GM21576 (cell line): ENCODE measurements at regions not wholly inside any gene's neighbourhood (a gene's known extent, or its start where the extent isn't known, plus 50 kb on each side); places are given as distances from the start of the nearest gene placed in this dataset.

Source experiments
- ATAC-seq: cut with Tn5 transposase; IDR thresholded peaks from one replicate; pipeline ENCODE4 v1.9.1; 2021; ENCODE audit warnings: mild to moderate bottlenecking, moderate library complexity; ENCODE audit not compliant: unreplicated experiment

GRCh38 chr2:2823061-2823753, 492.1 kb upstream of the MYT1L start:
- no peak for ATAC-seq

- ATAC-seq, result no peak
These were observed 491.1 kb upstream of the MYT1L start for GRCh38 chr2:2822143-2822542.

- no peak for ATAC-seq
These were observed 481.6 kb upstream of the MYT1L start for GRCh38 chr2:2812648-2813047.

DNA sequence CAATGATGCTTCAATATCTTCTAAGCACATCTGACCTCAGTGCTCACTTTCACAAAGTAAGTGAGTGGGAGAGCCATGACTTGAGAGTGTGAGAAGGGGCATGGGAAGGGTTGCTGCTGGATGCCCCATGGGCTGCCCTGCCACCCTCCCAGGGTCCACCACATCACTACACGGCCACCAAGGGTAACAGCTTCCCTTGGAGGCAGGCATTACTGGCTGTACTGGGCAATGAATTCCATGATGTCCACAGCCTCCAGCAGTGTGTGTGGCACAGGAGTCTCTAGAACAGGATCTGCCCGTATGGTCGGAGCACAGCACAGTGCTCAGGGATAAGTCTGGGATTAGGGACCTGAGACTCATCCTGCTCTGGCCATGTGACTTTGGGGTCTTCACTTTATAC, 481.0 kb upstream of the MYT1L start:
- no peak for ATAC-seq

DNA sequence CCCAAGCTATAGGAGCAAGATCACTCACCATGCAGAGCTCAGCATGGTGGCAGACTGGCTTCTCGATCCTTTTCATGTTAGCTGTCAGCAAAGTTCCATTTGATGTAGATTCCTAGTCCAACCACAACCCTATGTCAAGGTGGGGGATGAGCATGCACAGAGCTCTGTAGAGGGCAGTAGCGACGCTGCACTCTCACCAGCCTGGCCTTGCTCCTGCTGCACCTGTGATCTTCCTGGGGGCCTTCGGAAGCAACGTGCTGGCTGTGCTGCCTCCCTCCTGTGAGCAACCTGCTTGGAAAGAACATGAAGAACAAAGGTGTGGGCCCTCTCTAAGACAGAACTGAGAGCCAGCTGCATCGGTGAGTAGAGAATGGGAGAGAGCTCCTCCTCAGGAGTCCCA, 479.4 kb upstream of the MYT1L start:
- ATAC-seq, result no peak

GRCh38 chr2:2809771-2810170, 478.7 kb upstream of the MYT1L start:
- no peak for ATAC-seq

- no peak for ATAC-seq
These were observed 477.5 kb upstream of the MYT1L start for GRCh38 chr2:2808551-2809058.

GRCh38 chr2:2806711-2807110, 475.6 kb upstream of the MYT1L start:
- ATAC-seq, result no peak

- ATAC-seq, result no peak
These were observed 474.2 kb upstream of the MYT1L start for GRCh38 chr2:2805263-2805662.

GRCh38 chr2:2804528-2804927, 473.5 kb upstream of the MYT1L start:
- no peak for ATAC-seq

GRCh38 chr2:2801458-2801857, 470.4 kb upstream of the MYT1L start:
- no peak for ATAC-seq

GRCh38 chr2:2800697-2801096, 469.6 kb upstream of the MYT1L start:
- ATAC-seq, result no peak

GRCh38 chr2:2800001-2800400, 468.9 kb upstream of the MYT1L start:
- no peak for ATAC-seq

- no peak for ATAC-seq
These were observed 468.1 kb upstream of the MYT1L start for GRCh38 chr2:2799151-2799697.

GRCh38 chr2:2798337-2798736, 467.3 kb upstream of the MYT1L start:
- no peak for ATAC-seq

DNA sequence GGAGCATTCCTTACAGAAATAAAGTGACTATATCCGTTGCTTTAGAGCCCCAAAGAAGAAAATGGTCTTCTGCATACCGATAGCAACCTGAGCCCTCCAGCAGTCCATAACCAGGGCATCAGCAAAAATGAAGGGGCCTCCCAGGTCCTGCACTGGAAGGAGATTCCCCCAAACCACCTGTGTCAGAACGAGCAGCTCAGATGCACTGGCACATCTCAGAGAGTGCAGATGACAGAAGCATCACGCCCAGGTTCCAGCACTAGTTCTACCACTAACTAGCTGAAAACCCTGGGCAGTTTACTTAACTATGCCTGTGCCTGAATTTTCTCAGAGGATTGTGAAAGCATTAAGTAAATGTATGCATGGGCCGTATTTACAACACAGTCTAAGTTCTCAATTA, 466.7 kb upstream of the MYT1L start:
- ATAC-seq, result no peak

GRCh38 chr2:2796207-2796606, 465.1 kb upstream of the MYT1L start:
- ATAC-seq, result no peak

- ATAC-seq, result no peak
These were observed 464.5 kb upstream of the MYT1L start for GRCh38 chr2:2795438-2796091.

GRCh38 chr2:2793925-2794560, 463.0 kb upstream of the MYT1L start:
- ATAC-seq, result no peak

GRCh38 chr2:2793514-2793913, 462.4 kb upstream of the MYT1L start:
- no peak for ATAC-seq

DNA sequence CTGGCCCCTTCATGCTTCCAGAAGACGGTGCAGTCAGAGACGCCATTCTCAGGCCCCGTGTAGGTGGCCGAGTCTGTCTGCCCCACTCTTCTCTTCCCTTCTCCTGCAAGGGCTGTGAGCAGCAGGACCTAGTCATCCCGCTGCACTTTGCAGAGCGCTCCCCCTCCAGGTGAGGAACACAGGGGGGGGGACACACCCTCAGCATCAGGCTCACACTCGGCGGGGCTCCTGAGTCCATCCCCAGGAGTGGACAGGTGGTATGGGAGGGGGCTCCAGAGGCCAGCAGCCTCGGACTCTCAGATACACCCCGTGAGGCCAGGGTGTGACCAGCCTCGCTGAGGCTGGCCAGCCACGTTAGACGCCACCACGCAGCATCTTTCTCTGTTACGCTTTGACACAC, 460.5 kb upstream of the MYT1L start:
- no peak for ATAC-seq

DNA sequence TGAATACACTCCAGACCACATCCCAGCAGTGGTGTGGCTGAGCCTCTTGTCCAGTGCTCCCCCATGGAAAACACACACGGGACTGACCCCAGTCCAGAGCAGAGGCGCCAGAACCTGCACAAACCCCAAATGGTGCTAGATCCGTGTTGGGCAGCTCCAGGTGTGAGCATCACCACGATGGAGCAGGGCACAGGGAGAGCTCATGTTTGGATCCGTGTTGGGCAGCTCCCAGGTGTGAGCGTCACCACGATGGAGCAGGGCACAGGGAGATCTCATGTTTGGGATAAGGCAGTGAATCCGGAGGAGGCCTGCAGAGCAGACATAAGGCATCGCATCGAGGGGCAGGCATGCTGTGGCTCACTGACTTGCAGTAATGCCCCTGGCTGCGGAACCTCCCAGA, 460.0 kb upstream of the MYT1L start:
- ATAC-seq, result no peak
